ENCODE measurements at regions not wholly inside any gene's neighbourhood (a gene's known extent, or its start where the extent isn't known, plus 50 kb on each side); places are given as distances from the start of the nearest gene placed in this dataset.
"Not testable (repeated sequence)": the region's sequence is repeated elsewhere in the genome, so short reads cannot be mapped to it uniquely, and the experiment has no call there.

DNA sequence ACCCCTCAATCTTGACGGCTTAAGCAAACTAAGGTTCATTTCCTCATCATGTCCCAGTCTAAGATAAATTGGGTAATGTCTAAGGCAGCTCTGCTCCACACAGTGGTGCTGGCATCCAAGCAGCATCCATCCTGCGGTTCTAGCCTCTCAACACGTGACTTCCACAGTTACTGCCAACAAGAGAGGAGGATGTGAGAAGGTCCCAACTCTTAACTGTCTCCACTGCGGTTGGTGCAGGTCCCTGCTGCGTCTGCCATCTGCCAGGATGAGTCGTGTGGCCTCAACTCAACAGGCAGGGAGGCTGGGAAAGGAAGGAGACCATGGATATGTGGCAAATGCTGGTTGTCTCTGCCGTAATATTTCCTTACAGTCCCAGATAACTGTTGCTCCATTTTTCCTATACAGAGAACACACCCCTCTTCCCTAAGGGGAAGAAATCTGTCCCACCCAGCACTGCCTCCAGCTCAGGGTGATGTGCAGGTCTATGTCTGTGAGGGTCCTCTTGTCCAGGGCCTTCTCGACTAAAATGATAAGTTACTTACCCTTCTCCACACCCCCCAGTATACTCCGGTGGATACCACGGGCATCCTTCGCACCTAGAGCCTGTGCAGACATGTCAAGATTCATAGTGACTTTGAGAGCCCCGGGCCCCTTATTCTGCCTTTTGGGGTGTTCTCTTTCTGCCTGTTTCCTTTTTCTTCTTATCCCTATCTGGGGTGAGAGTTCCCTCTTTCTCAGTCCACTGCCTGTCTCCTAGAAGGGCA is 64.7 kb downstream of the KCNJ18 start:
- DNase-seq (ENCODE audit: low spot score) (no peak), ATAC-seq (no peak)
- Mint-ChIP-seq H3K4me1 (no peaks in the 10 kb centered on the region), H3K27ac (no peak overlapping the region), H3K9me3 (peaks cover 37% of the 10 kb centered on the region), H3K4me3 (no peak overlapping the region), H3K36me3 (peaks cover 33% of the 10 kb centered on the region), H3K27me3 (ENCODE audit: low read depth) (peaks cover 8% of the 10 kb centered on the region)
- no peak for TF ChIP-seq ZNF121 (CRISPR knock-in tag; IDR thresholded peaks at IDR 0.05)
- TF ChIP-seq SMAD3 (CRISPR knock-in tag; IDR thresholded peaks at IDR 0.05; ENCODE audit: borderline replicate concordance), result no peak
- no peak for TF ChIP-seq NFYB (CRISPR knock-in tag; conservative IDR thresholded peaks at IDR 0.05; ENCODE audit: low read depth)
- TF ChIP-seq ZNF263 (CRISPR knock-in tag; IDR thresholded peaks at IDR 0.05; ENCODE audit: low read depth), result no peak
- TF ChIP-seq, protein P1, sequence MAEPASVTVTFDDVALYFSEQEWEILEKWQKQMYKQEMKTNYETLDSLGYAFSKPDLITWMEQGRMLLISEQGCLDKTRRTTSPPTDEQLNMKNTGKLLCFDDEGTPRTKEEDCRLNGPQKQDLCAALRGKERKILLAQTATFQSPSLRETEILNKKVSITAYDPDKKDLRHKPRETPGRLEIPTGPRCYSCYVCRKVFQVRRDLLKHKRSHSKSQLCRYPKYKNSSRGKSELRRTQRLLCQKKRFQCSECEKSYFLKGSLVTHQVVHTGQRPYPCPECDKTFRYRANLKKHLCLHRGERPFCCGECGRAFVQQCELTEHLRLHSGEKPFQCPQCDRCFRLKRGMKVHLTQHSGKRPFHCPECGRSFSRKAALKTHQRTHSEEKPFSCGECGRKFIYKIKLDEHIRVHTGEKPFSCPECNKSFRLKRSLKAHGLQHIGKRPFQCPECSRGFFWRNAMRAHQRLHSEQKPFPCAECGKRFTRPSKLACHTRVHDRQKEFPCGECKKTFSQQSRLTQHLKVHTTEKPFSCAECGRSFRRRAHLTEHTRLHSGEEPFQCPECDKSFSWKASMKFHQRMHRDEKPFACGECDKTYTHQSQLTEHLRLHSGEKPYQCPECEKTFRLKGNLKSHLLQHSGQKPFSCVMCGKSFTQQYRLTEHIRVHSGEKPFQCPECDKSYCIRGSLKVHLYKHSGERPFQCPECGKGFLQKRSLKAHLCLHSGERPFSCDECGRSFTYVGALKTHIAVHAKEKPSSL (CRISPR knock-in tag; conservative IDR thresholded peaks at IDR 0.05), result no peak
- TF ChIP-seq, protein P2, sequence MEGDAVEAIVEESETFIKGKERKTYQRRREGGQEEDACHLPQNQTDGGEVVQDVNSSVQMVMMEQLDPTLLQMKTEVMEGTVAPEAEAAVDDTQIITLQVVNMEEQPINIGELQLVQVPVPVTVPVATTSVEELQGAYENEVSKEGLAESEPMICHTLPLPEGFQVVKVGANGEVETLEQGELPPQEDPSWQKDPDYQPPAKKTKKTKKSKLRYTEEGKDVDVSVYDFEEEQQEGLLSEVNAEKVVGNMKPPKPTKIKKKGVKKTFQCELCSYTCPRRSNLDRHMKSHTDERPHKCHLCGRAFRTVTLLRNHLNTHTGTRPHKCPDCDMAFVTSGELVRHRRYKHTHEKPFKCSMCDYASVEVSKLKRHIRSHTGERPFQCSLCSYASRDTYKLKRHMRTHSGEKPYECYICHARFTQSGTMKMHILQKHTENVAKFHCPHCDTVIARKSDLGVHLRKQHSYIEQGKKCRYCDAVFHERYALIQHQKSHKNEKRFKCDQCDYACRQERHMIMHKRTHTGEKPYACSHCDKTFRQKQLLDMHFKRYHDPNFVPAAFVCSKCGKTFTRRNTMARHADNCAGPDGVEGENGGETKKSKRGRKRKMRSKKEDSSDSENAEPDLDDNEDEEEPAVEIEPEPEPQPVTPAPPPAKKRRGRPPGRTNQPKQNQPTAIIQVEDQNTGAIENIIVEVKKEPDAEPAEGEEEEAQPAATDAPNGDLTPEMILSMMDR (IDR thresholded peaks at IDR 0.05), result no peak
- ChIA-PET CTCF (no interaction called here), POLR2A (no interaction called here)

DNA sequence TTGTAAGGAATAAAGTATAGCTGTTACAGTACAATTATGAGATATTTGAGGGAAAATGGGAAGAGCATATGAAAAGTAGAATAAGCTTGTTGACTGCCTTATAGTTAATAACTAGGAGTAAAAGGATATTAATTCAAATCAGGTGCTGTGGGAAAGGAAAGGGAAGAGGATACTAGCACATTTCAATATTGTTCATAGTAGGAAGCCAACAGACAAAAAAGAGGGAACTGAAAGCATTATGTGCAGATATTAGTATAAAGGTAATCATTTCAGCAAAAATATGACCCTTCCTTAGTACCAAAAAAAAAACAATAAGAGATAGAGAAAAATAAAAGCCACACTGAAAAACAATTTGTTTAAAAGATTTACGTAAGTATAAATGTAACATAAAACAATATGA is 67.3 kb downstream of the KCNJ18 start:
- H3K27ac Mint-ChIP-seq; DNase-seq (ENCODE audit: low spot score); H3K4me3 Mint-ChIP-seq; CTCF ChIA-PET; POLR2A ChIA-PET; H3K27me3 Mint-ChIP-seq (ENCODE audit: low read depth); ATAC-seq; H3K4me1 Mint-ChIP-seq: not testable (repeated sequence)
- Mint-ChIP-seq H3K9me3 (peaks cover 28% of the 10 kb centered on the region), H3K36me3 (peaks cover 28% of the 10 kb centered on the region)

DNA sequence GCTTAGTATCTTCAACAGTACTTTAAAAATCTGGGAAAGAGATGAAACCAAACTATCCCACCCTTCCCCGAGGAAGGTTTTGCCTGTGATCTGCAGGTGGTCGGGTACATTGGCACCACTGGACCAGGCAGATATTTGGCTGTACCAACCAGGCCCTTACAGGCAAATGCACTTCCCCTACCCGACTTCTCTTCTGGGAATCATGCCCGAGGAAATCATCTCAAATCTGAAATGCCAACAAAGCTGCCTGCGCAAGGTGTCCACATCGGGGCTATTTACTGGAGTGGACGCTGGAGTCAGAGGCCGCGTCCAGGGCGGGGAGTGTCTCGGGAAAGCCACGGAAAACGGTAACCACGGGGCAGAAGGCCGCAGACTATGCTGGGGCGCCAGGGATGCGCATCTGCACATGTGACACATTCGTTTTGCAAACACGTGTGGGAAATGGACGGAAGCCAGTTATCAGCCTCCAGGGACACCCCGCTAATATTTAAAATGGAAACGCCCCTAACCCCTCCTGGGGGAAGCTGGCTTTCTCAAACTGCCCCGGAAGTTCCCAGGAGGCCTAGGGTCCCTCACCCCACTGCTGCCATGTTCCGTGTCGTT is 71.5 kb downstream of the KCNJ18 start:
- ATAC-seq; H3K27ac Mint-ChIP-seq; H3K27me3 Mint-ChIP-seq (ENCODE audit: low read depth); DNase-seq (ENCODE audit: low spot score); POLR2A ChIA-PET; H3K4me3 Mint-ChIP-seq; CTCF ChIA-PET; H3K4me1 Mint-ChIP-seq: not testable (repeated sequence)
- H3K36me3 Mint-ChIP-seq, result peaks cover 26% of the 10 kb centered on the region
- H3K9me3 Mint-ChIP-seq, result peaks cover 30% of the 10 kb centered on the region

DNA sequence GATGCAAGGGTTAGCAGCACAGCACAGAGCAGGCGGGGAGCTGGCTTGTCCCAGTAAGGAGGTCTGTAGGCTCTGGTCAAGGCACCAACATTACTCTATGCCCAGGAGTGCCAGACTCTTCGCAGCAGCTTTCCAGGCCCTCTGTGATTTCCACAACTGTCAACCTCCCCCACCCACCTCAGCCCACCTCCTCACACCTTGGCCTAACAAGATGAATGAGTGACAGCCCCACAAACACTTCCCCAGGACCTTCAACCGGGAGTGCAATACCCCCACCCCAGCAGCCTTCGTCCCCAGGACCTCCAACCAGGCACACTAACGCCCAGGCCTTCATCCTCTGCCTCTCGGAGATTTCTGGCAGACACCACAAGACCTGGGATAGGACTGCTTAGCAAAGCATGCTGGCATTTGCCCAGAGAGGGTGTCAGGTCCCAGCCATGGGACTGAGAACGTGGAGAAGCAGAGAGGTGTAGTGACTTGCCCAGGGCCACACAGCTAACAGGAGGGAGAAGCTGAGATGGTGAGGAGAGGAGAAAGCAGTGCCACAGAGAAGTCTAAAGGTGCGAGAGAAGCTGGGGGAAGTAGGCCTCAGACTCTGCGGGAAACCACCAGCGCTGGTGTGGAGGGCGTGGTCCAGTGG is 73.4 kb downstream of the KCNJ18 start:
- H3K4me1 Mint-ChIP-seq; H3K27me3 Mint-ChIP-seq (ENCODE audit: low read depth); ATAC-seq; POLR2A ChIA-PET; H3K4me3 Mint-ChIP-seq; H3K27ac Mint-ChIP-seq; CTCF ChIA-PET; DNase-seq (ENCODE audit: low spot score): not testable (repeated sequence)
- peaks cover 24% of the 10 kb centered on the region for H3K9me3 Mint-ChIP-seq
- H3K36me3 Mint-ChIP-seq, result peaks cover 26% of the 10 kb centered on the region

DNA sequence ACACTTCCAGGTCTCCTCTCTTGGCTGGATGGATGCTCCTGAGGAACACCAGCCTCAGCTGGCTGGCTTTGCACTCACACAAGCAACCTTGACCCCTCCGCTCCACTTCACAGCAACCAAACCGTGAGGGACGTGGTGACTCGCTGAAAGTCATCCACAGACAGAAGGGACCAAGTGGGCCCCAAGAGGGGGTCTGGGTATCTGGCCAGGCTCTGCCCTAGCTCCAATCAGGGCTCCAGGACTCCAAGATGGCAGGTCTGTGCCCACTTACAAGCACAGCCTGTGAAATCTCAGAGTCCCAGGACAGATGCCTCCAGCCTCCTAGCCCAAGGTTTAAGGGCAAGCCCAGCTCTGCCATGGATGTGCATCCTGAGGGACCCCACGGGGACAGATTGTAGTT is 74.2 kb downstream of the KCNJ18 start:
- DNase-seq (ENCODE audit: low spot score); H3K4me1 Mint-ChIP-seq; H3K27me3 Mint-ChIP-seq (ENCODE audit: low read depth); POLR2A ChIA-PET; H3K27ac Mint-ChIP-seq; CTCF ChIA-PET; H3K4me3 Mint-ChIP-seq; ATAC-seq: not testable (repeated sequence)
- Mint-ChIP-seq H3K36me3 (peaks cover 26% of the 10 kb centered on the region), H3K9me3 (peaks cover 24% of the 10 kb centered on the region)

DNA sequence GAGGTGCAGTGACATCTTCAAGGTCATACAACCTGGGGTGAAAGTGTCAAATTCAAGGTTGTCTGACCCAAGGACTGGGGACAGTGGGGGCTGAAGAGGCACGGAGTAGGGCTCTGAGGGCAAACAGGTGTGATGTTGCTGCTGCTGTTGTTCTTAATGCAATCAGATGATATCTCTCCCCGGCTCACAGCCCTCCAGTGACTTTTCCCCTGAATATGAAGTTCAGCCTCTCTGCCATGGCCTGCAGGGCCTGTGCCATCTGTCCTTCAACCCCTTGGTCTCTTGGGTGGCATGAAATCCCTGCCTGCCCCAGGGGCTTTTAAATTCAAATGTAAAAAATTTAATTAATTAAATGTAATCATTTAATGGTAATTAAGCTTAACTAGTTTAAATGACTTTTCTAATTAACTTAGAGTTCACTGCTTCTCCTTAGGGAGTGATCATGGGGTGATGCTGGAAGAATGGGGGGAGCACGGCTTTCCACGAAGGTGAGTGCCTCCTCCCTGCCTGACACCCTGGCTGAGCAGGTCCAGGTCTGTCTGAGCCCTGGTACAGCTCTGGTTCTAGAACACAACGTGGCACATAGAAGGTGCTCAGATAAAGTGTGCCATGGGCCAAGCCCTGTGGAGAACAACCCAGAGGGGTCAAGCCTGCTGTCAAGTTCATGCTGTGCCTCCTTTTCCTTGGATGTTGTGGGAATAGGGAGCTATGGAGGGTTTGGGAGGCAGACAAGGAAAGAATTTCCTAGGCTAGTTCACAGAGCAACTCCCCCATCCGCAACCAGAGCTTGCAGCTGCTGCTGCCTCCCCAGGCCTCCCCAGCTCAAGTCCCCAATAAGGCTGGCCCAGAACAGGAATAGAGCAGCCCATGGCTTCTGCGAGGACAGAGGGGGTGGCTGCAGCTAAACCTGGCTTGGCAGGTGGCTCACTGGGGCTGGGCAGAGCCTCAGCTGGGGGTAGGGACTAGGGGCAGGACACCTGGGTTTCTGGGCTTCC is 75.1 kb downstream of the KCNJ18 start:
- H3K27me3 Mint-ChIP-seq (ENCODE audit: low read depth); POLR2A ChIA-PET; ATAC-seq; H3K4me3 Mint-ChIP-seq; DNase-seq (ENCODE audit: low spot score); H3K4me1 Mint-ChIP-seq; CTCF ChIA-PET; H3K27ac Mint-ChIP-seq: not testable (repeated sequence)
- Mint-ChIP-seq H3K36me3 (peaks cover 26% of the 10 kb centered on the region), H3K9me3 (peaks cover 22% of the 10 kb centered on the region)

DNA sequence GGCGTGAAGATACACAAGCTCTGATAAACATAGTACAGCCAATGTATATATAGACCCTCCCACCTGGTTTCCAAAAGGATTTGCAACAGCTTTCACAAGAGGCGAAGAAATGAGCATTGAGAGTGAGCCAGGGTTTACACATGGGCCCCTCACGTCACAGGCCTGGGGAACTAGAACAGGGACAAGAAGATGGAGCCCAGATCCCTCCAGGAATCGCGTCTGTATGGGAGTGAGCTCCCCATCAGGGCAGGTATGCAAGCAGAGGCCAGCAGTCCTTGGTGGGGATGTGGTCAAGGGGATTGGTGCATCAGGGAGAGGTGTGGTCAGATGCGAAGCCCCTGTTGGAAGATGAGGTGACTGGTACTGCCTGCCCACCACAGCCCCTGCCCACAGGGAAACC is 75.9 kb downstream of the KCNJ18 start:
- ATAC-seq; H3K27me3 Mint-ChIP-seq (ENCODE audit: low read depth): not testable (repeated sequence)
- peaks cover 20% of the 10 kb centered on the region for H3K9me3 Mint-ChIP-seq

DNA sequence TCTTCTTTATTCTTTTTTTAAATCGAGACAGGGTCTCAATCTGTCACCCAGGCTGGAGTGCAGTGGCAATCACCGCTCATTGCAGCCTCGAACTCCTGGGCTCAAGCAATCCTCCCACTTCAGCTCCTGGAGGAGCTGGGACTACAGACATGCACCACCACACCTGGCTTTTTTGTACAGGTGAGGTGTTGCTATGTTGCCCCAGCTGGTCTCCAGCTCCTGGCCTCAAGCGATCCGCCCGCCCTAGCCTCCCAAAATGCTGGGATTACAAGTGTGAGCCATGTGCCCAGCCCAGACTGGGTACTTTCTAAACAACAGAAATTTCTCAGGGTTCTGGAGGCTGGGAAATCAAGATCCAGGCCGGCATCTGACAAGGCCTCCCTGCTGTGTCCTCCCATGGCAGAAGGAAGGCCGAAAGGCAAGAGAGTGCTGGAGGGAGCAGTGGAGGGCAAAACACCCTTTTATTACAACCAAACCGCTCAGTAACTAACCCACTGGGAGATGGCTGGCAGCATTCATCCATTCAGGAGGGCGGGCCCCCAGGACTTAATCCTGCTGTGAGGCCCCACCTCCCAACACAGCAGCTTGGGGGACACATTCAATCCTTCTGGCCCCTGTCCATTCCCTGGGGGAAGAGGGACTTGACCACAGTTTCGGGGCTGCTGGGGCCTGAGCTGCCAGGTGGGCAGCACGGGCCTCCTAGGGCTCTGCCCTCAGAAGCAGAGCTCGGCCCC is 76.6 kb downstream of the KCNJ18 start:
- H3K27ac Mint-ChIP-seq; H3K27me3 Mint-ChIP-seq (ENCODE audit: low read depth); DNase-seq (ENCODE audit: low spot score); ATAC-seq; H3K4me1 Mint-ChIP-seq; POLR2A ChIA-PET; H3K4me3 Mint-ChIP-seq; CTCF ChIA-PET: not testable (repeated sequence)
- Mint-ChIP-seq H3K36me3 (peaks cover 30% of the 10 kb centered on the region), H3K9me3 (peaks cover 20% of the 10 kb centered on the region)

More for the DNA sequence above, 75.9 kb downstream of the KCNJ18 start:
- peaks cover 31% of the 10 kb centered on the region for H3K36me3 Mint-ChIP-seq
- CTCF ChIA-PET; H3K4me1 Mint-ChIP-seq; POLR2A ChIA-PET; H3K27ac Mint-ChIP-seq; H3K4me3 Mint-ChIP-seq; DNase-seq (ENCODE audit: low spot score): not testable (repeated sequence)
